Hepatocyte (in vitro differentiated cells): ENCODE measurements at regions not wholly inside any gene's neighbourhood (a gene's known extent, or its start where the extent isn't known, plus 50 kb on each side); places are given as distances from the start of the nearest gene placed in this dataset.

ENCODE experiments used
- DNase-seq: peaks from one replicate; pipeline ENCODE4 v3.0.0-alpha.2; 2016; ENCODE audit warnings: low spot score
- H2AFZ ChIP-seq: fragments of 200-600 bp; sonication (generic); 2 replicates; pipeline ENCODE4 v1.6.0; 2016; ENCODE audit warnings: antibody characterized with exemption, mild to moderate bottlenecking
- H3K27ac ChIP-seq: fragments of 200-600 bp; sonication (generic); 2 replicates; pipeline ENCODE4 v1.5.1; 2016; ENCODE audit warnings: mild to moderate bottlenecking
- H3K27me3 ChIP-seq: fragments of 200-600 bp; sonication (generic); 2 replicates; pipeline ENCODE4 v1.6.1; 2016
- H3K36me3 ChIP-seq: fragments of 200-600 bp; sonication (generic); replicated peaks from 2 replicates; pipeline ENCODE4 v1.5.1; 2016; ENCODE audit warnings: low read depth; ENCODE audit not compliant: insufficient read depth
- H3K4me1 ChIP-seq: fragments of 200-600 bp; sonication (generic); 2 replicates; pipeline ENCODE4 v1.5.1; 2016; ENCODE audit warnings: mild to moderate bottlenecking, moderate library complexity; ENCODE audit not compliant: insufficient read depth
- H3K4me2 ChIP-seq: fragments of 200-600 bp; sonication (generic); 2 replicates; pipeline ENCODE4 v1.6.0; 2016
- H3K4me3 ChIP-seq: fragments of 200-600 bp; sonication (generic); 2 replicates; pipeline ENCODE4 v1.5.1; 2016; ENCODE audit warnings: mild to moderate bottlenecking
- H3K79me2 ChIP-seq: fragments of 200-600 bp; sonication (generic); 2 replicates; pipeline ENCODE4 v1.6.0; 2017; ENCODE audit warnings: mild to moderate bottlenecking
- H3K9me2 ChIP-seq: fragments of 200-600 bp; sonication (generic); replicated peaks from 2 replicates; pipeline ENCODE4 v1.6.0; 2017; ENCODE audit warnings: mild to moderate bottlenecking; ENCODE audit not compliant: insufficient read depth
- H3K9me3 ChIP-seq: fragments of 200-600 bp; sonication (generic); 2 replicates; pipeline ENCODE4 v1.5.1; 2016; ENCODE audit warnings: low read depth, mild to moderate bottlenecking
- H4K20me1 ChIP-seq: fragments of 200-600 bp; sonication (generic); 2 replicates; pipeline ENCODE4 v1.6.0; 2016; ENCODE audit warnings: mild to moderate bottlenecking; ENCODE audit not compliant: insufficient read depth, poor library complexity, severe bottlenecking
- CTCF ChIP-seq: fragments of 200-600 bp; sonication (generic); IDR thresholded peaks from 2 replicates; pipeline ENCODE4 v1.5.1; 2016; ENCODE audit warnings: antibody characterized with exemption, mild to moderate bottlenecking; ENCODE audit not compliant: poor library complexity
- EZH2 ChIP-seq: fragments of 200-600 bp; sonication (generic); IDR thresholded peaks from 2 replicates; pipeline ENCODE4 v1.6.1; 2016; ENCODE audit warnings: antibody characterized with exemption, mild to moderate bottlenecking, borderline replicate concordance
- EZH2phosphoT487 ChIP-seq: fragments of 200-600 bp; sonication (generic); IDR thresholded peaks from one replicate; pipeline ENCODE4 v1.6.1; 2018; ENCODE audit warnings: antibody characterized with exemption, mild to moderate bottlenecking, low read depth, moderate library complexity; ENCODE audit not compliant: unreplicated experiment, severe bottlenecking
- WGBS: methylation state at CpG from one replicate; pipeline ENCODE4 v1.1.6; 2016; ENCODE audit warnings: low lambda C conversion rate; ENCODE audit errors: missing lambda C conversion rate; 5-methylcytosine and 5-hydroxymethylcytosine counted together

GRCh38 chrX:30039768-30040167, 175.6 kb upstream of the MAGEB2 start:
- Histone ChIP-seq H3K27me3 (no peaks in the 10 kb centered on the region), H3K9me3 (peaks cover 4% of the 10 kb centered on the region), H3K4me2 (no peak overlapping the region), H3K36me3 (no peaks in the 10 kb centered on the region), H3K79me2 (no peaks in the 10 kb centered on the region), H3K4me1 (no peaks in the 10 kb centered on the region), H3K4me3 (no peak overlapping the region), H3K27ac (no peak overlapping the region), H2AFZ (no peak overlapping the region), H3K9me2 (no peaks in the 10 kb centered on the region), H4K20me1 (no peaks in the 10 kb centered on the region)
- no peak for DNase-seq
- TF ChIP-seq EZH2phosphoT487 (no peak), EZH2 (no peak), CTCF (no peak)
- WGBS: 60% methylated on average over 2 of the region's 2 CpGs

- no peak overlapping the region for H3K27ac ChIP-seq
- no peak overlapping the region for H2AFZ ChIP-seq
- no peaks in the 10 kb centered on the region for H3K79me2 ChIP-seq
- DNase-seq: peak; percentile 23
- H3K36me3 ChIP-seq: no peaks in the 10 kb centered on the region
- TF ChIP-seq CTCF (peak; percentile 43), EZH2phosphoT487 (no peak)
- no peaks in the 10 kb centered on the region for H3K9me2 ChIP-seq
- H3K4me2 ChIP-seq: no peak overlapping the region
- no peaks in the 10 kb centered on the region for H4K20me1 ChIP-seq
- H3K4me1 ChIP-seq: no peaks in the 10 kb centered on the region
- H3K4me3 ChIP-seq: no peak overlapping the region
- no peaks in the 10 kb centered on the region for H3K27me3 ChIP-seq
- H3K9me3 ChIP-seq: no peaks in the 10 kb centered on the region
- 51% methylated on average over 2 of the region's 2 CpGs for WGBS
Measured at GRCh38 chrX:30060718-30061117, 154.6 kb upstream of the MAGEB2 start.

GRCh38 chrX:30065226-30065625, 150.1 kb upstream of the MAGEB2 start:
- no peaks in the 10 kb centered on the region for H3K27me3 ChIP-seq
- no peaks in the 10 kb centered on the region for H3K9me2 ChIP-seq
- H3K4me2 ChIP-seq: no peak overlapping the region
- no peaks in the 10 kb centered on the region for H3K36me3 ChIP-seq
- H3K9me3 ChIP-seq: no peaks in the 10 kb centered on the region
- WGBS: 54% methylated on average over 2 of the region's 2 CpGs
- no peak overlapping the region for H3K27ac ChIP-seq
- H3K4me1 ChIP-seq: no peaks in the 10 kb centered on the region
- H3K4me3 ChIP-seq: no peak overlapping the region
- DNase-seq: no peak
- no peak overlapping the region for H2AFZ ChIP-seq
- TF ChIP-seq EZH2 (no peak), CTCF (no peak), EZH2phosphoT487 (no peak)
- no peaks in the 10 kb centered on the region for H4K20me1 ChIP-seq
- H3K79me2 ChIP-seq: no peaks in the 10 kb centered on the region

- no peak for DNase-seq
- Histone ChIP-seq H4K20me1 (no peaks in the 10 kb centered on the region), H3K79me2 (no peaks in the 10 kb centered on the region), H3K4me1 (no peaks in the 10 kb centered on the region), H3K9me2 (no peaks in the 10 kb centered on the region), H3K9me3 (no peaks in the 10 kb centered on the region), H3K27ac (no peak overlapping the region), H3K36me3 (no peaks in the 10 kb centered on the region), H3K4me3 (no peak overlapping the region), H3K4me2 (no peak overlapping the region), H2AFZ (no peak overlapping the region), H3K27me3 (no peaks in the 10 kb centered on the region)
- TF ChIP-seq CTCF: no peak
- no peak for TF ChIP-seq EZH2phosphoT487
- no peak for TF ChIP-seq EZH2
- WGBS: 62% methylated on average over 4 of the region's 4 CpGs
Measured at GRCh38 chrX:30067677-30068076, 147.7 kb upstream of the MAGEB2 start.
